Liver (tissue), 3 donors: ENCODE measurements at regions not wholly inside any gene's neighbourhood (a gene's known extent, or its start where the extent isn't known, plus 50 kb on each side); places are given as distances from the start of the nearest gene placed in this dataset.

Source experiments
- EGR1 ChIP-seq, 2 donors: IDR thresholded peaks; 2 replicates each; pipeline ENCODE4 v1.6.1; 2016 to 2018; ENCODE audit warnings: antibody characterized with exemption in 2 of 2, low read depth in 2 of 2
- FOXA2 ChIP-seq: IDR thresholded peaks from 2 replicates; pipeline ENCODE4 v1.6.1; 2016; ENCODE audit warnings: antibody characterized with exemption
- GABPA ChIP-seq, 2 donors: IDR thresholded peaks in 1 of 2; conservative IDR thresholded peaks in 1 of 2; 2 replicates each; pipeline ENCODE4 v1.6.1; 2016; ENCODE audit warnings: antibody characterized with exemption in 2 of 2, mild to moderate bottlenecking in 1 of 2, moderate library complexity in 1 of 2
- JUND ChIP-seq, 2 donors: IDR thresholded peaks; 2 replicates each; pipeline ENCODE4 v1.6.1; 2016; ENCODE audit warnings: antibody characterized with exemption in 2 of 2
- MAX ChIP-seq: IDR thresholded peaks from 2 replicates; pipeline ENCODE4 v1.6.1; 2016; ENCODE audit warnings: antibody characterized with exemption
- RAD21 ChIP-seq, 2 donors: IDR thresholded peaks; 2 replicates each; pipeline ENCODE4 v1.6.1; 2016; ENCODE audit warnings: antibody characterized with exemption in 2 of 2, mild to moderate bottlenecking in 2 of 2
- REST ChIP-seq: IDR thresholded peaks from 2 replicates; pipeline ENCODE4 v1.6.1; 2016; ENCODE audit warnings: antibody characterized with exemption, mild to moderate bottlenecking
- RXRA ChIP-seq, 2 donors: IDR thresholded peaks; 2 replicates each; pipeline ENCODE4 v1.6.1; 2017 to 2018; ENCODE audit warnings: antibody characterized with exemption in 2 of 2, mild to moderate bottlenecking in 1 of 2
- SP1 ChIP-seq: IDR thresholded peaks from 2 replicates; pipeline ENCODE4 v1.6.1; 2018; ENCODE audit warnings: antibody characterized with exemption, mild to moderate bottlenecking
- TAF1 ChIP-seq: conservative IDR thresholded peaks from 2 replicates; pipeline ENCODE4 v1.6.1; 2016; ENCODE audit warnings: antibody characterized with exemption, mild to moderate bottlenecking
- YY1 ChIP-seq: IDR thresholded peaks from 2 replicates; pipeline ENCODE4 v1.6.1; 2016; ENCODE audit warnings: antibody characterized with exemption, mild to moderate bottlenecking
- ZBTB33 ChIP-seq: IDR thresholded peaks from 2 replicates; pipeline ENCODE4 v1.6.1; 2016; ENCODE audit warnings: antibody characterized with exemption
- TF ChIP-seq, protein P1 (sequence below): fragments of 150-350 bp; IDR thresholded peaks from 2 replicates; pipeline ENCODE4 v1.5.1; 2017; ENCODE audit warnings: improper control_type of control experiment, low read depth, low read length; ENCODE audit not compliant: missing input control
- TF ChIP-seq, protein P2 (sequence below): IDR thresholded peaks from 2 replicates; pipeline ENCODE4 v1.6.1; 2016; ENCODE audit warnings: antibody characterized with exemption
- donor health status: healthy.
- donor health status: healthy.

GRCh38 chr19:30630289-30631032 is 258.3 kb downstream of the ZNF536 start:
- TF ChIP-seq, protein P1, sequence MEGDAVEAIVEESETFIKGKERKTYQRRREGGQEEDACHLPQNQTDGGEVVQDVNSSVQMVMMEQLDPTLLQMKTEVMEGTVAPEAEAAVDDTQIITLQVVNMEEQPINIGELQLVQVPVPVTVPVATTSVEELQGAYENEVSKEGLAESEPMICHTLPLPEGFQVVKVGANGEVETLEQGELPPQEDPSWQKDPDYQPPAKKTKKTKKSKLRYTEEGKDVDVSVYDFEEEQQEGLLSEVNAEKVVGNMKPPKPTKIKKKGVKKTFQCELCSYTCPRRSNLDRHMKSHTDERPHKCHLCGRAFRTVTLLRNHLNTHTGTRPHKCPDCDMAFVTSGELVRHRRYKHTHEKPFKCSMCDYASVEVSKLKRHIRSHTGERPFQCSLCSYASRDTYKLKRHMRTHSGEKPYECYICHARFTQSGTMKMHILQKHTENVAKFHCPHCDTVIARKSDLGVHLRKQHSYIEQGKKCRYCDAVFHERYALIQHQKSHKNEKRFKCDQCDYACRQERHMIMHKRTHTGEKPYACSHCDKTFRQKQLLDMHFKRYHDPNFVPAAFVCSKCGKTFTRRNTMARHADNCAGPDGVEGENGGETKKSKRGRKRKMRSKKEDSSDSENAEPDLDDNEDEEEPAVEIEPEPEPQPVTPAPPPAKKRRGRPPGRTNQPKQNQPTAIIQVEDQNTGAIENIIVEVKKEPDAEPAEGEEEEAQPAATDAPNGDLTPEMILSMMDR = no peak
- TF ChIP-seq MAX = no peak
- no peak for TF ChIP-seq REST
- TF ChIP-seq SP1 = no peak
- TF ChIP-seq ZBTB33 = no peak
- TF ChIP-seq RAD21 (IDR thresholded peaks at IDR 0.05) = no peak
- TF ChIP-seq YY1 = no peak
- no peak for TF ChIP-seq GABPA (IDR thresholded peaks at IDR 0.05 in 1 of 2, conservative IDR thresholded peaks at IDR 0.05 in 1 of 2)
- TF ChIP-seq TAF1 = no peak
- TF ChIP-seq EGR1 (IDR thresholded peaks at IDR 0.05; ENCODE audit: low read depth in 2 of 2) = no peak
- no peak for TF ChIP-seq JUND (IDR thresholded peaks at IDR 0.05)
- TF ChIP-seq, protein P2, sequence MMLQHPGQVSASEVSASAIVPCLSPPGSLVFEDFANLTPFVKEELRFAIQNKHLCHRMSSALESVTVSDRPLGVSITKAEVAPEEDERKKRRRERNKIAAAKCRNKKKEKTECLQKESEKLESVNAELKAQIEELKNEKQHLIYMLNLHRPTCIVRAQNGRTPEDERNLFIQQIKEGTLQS = no peak
- no peak for TF ChIP-seq FOXA2
- TF ChIP-seq RXRA (IDR thresholded peaks at IDR 0.05) = no peak
